OCI-LY7 (cell line): ENCODE measurements at regions not wholly inside any gene's neighbourhood (a gene's known extent, or its start where the extent isn't known, plus 50 kb on each side); places are given as distances from the start of the nearest gene placed in this dataset.
"Not testable (repeated sequence)": the region's sequence is repeated elsewhere in the genome, so short reads cannot be mapped to it uniquely, and the experiment has no call there.

Experiments used
- BruUV-seq: library from RNA; stranded (reverse); fragments of 400-500 nt; replicated peaks from 2 replicates; lab custom pipeline; 2021; lab: Mats Ljungman, UMichigan
- CTCF ChIA-PET: fragments of 300-600 bp; sonication (Branson Sonifier 250); formaldehyde crosslinking; loops from one replicate; lab custom pipeline; 2022; ENCODE audit warnings: antibody characterized with exemption; ENCODE audit not compliant: unreplicated experiment; lab: Charles Lee
- POLR2A ChIA-PET: fragments of 300-600 bp; sonication (Branson Sonifier 250); formaldehyde crosslinking; loops from one replicate; lab custom pipeline; 2022; ENCODE audit warnings: antibody characterized with exemption; lab: Charles Lee
- DNase-seq: peaks from one replicate; pipeline ENCODE4 v3.0.0-alpha.2; 2015; ENCODE audit warnings: low spot score
- H2AFZ ChIP-seq: fragments of 200-600 bp; sonication (generic), shearing (Covaris generic); 2 replicates; pipeline ENCODE4 v1.6.1; 2014; ENCODE audit warnings: mild to moderate bottlenecking, antibody characterized with exemption, low read length, moderate library complexity
- H3K27ac ChIP-seq: fragments of 200-600 bp; sonication (generic); 2 replicates; pipeline ENCODE4 v1.5.1; 2014; ENCODE audit warnings: mixed run types, low read depth, mild to moderate bottlenecking, moderate library complexity, low read length, inconsistent platforms; ENCODE audit not compliant: poor library complexity, severe bottlenecking
- H3K36me3 ChIP-seq: fragments of 200-600 bp; sonication (generic); 2 replicates; pipeline ENCODE4 v1.6.1; 2014; ENCODE audit warnings: mild to moderate bottlenecking, antibody characterized with exemption, low read length, moderate library complexity, mixed read lengths; ENCODE audit not compliant: insufficient read depth
- H3K4me1 ChIP-seq: fragments of 200-600 bp; sonication (generic); 2 replicates; pipeline ENCODE4 v1.5.1; 2014; ENCODE audit warnings: mild to moderate bottlenecking, low read length; ENCODE audit not compliant: insufficient read depth, poor library complexity, severe bottlenecking
- H3K4me2 ChIP-seq: fragments of 200-600 bp; sonication (generic); 2 replicates; pipeline ENCODE4 v1.6.1; 2014; ENCODE audit warnings: mild to moderate bottlenecking, low read length
- H3K4me3 ChIP-seq: fragments of 200-600 bp; sonication (generic); 2 replicates; pipeline ENCODE4 v1.5.1; 2014; ENCODE audit warnings: mild to moderate bottlenecking, low read depth, low read length; ENCODE audit not compliant: poor library complexity, severe bottlenecking
- H3K79me2 ChIP-seq: fragments of 200-600 bp; sonication (generic); 2 replicates; pipeline ENCODE4 v1.6.1; 2016; ENCODE audit warnings: low read depth, mild to moderate bottlenecking, low read length, moderate library complexity, mixed read lengths; ENCODE audit not compliant: insufficient read depth
- H3K9me2 ChIP-seq: fragments of 200-600 bp; sonication (generic); 2 replicates; pipeline ENCODE4 v1.6.1; 2016; ENCODE audit warnings: mild to moderate bottlenecking, low read length, mixed read lengths; ENCODE audit not compliant: insufficient read depth
- H3K9me3 ChIP-seq: fragments of 200-600 bp; sonication (generic); 2 replicates; pipeline ENCODE4 v1.6.1; 2014; ENCODE audit warnings: mild to moderate bottlenecking, mixed run types, low read length, mixed read lengths
- H4K20me1 ChIP-seq: fragments of 200-600 bp; sonication (generic); 2 replicates; pipeline ENCODE4 v1.6.1; 2014; ENCODE audit warnings: mild to moderate bottlenecking, antibody characterized with exemption, low read length, moderate library complexity, mixed read lengths; ENCODE audit not compliant: insufficient read depth
- EZH2phosphoT487 ChIP-seq: fragments of 200-600 bp; sonication (generic); IDR thresholded peaks from 2 replicates; pipeline ENCODE4 v1.6.1; 2018; ENCODE audit warnings: low read depth, borderline replicate concordance, mild to moderate bottlenecking, mixed run types, antibody characterized with exemption, low read length, moderate library complexity, mixed read lengths
- intact Hi-C: fragments of 100-400 bp; cut with micrococcal nuclease; formaldehyde crosslinking; loops from one replicate; pipeline ENCODE4 v1.10.0; 2022; ENCODE audit not compliant: unreplicated experiment
- TF ChIP-seq, protein P1 (sequence below): fragments of 200-600 bp; sonication (generic); conservative IDR thresholded peaks from 2 replicates; pipeline ENCODE4 v1.5.1; 2014; ENCODE audit warnings: mild to moderate bottlenecking, antibody characterized with exemption, low read length, moderate library complexity, mixed read lengths

DNA sequence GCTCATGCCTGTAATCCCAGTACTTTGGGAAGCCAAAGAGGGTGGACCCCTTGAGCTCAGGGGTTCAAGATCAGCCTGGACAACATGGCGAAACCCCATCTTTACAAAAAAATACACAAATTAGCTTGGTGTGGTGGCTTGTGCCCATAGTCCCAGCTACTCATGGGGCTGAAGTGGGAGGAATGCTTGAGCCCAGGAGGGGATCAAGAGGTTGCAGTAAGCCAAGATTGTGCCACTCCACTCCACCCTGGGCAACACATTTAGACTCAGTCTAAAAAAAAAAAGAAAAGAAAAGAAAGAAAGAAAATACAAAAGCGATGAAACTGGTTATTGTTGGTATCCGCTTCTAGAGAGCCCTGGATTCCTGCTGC lies 597.4 kb downstream of the UQCRFS1 start:
- intact Hi-C loops, result no loop called here
- H3K36me3 ChIP-seq, result peaks cover 5% of the 10 kb centered on the region; the same call in 1 of the 2 replicates
- TF ChIP-seq, protein P1, sequence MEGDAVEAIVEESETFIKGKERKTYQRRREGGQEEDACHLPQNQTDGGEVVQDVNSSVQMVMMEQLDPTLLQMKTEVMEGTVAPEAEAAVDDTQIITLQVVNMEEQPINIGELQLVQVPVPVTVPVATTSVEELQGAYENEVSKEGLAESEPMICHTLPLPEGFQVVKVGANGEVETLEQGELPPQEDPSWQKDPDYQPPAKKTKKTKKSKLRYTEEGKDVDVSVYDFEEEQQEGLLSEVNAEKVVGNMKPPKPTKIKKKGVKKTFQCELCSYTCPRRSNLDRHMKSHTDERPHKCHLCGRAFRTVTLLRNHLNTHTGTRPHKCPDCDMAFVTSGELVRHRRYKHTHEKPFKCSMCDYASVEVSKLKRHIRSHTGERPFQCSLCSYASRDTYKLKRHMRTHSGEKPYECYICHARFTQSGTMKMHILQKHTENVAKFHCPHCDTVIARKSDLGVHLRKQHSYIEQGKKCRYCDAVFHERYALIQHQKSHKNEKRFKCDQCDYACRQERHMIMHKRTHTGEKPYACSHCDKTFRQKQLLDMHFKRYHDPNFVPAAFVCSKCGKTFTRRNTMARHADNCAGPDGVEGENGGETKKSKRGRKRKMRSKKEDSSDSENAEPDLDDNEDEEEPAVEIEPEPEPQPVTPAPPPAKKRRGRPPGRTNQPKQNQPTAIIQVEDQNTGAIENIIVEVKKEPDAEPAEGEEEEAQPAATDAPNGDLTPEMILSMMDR, result no peak
- TF ChIP-seq EZH2phosphoT487, result no peak
- H2AFZ ChIP-seq, result no peak overlapping the region
- H4K20me1 ChIP-seq, result no peaks in the 10 kb centered on the region
- H3K4me3 ChIP-seq, result no peak overlapping the region
- POLR2A ChIA-PET, result no interaction called here
- H3K9me3 ChIP-seq, result peaks cover 20% of the 10 kb centered on the region; the same call in 1 of the 2 replicates
- no peak for DNase-seq
- H3K79me2 ChIP-seq, result no peaks in the 10 kb centered on the region
- CTCF ChIA-PET, result no interaction called here
- BruUV-seq, result no TSS peak
- H3K27ac ChIP-seq, result no peak overlapping the region
- peaks cover 19% of the 10 kb centered on the region for H3K4me1 ChIP-seq
- no peaks in the 10 kb centered on the region for H3K9me2 ChIP-seq
- no peak overlapping the region for H3K4me2 ChIP-seq

DNA sequence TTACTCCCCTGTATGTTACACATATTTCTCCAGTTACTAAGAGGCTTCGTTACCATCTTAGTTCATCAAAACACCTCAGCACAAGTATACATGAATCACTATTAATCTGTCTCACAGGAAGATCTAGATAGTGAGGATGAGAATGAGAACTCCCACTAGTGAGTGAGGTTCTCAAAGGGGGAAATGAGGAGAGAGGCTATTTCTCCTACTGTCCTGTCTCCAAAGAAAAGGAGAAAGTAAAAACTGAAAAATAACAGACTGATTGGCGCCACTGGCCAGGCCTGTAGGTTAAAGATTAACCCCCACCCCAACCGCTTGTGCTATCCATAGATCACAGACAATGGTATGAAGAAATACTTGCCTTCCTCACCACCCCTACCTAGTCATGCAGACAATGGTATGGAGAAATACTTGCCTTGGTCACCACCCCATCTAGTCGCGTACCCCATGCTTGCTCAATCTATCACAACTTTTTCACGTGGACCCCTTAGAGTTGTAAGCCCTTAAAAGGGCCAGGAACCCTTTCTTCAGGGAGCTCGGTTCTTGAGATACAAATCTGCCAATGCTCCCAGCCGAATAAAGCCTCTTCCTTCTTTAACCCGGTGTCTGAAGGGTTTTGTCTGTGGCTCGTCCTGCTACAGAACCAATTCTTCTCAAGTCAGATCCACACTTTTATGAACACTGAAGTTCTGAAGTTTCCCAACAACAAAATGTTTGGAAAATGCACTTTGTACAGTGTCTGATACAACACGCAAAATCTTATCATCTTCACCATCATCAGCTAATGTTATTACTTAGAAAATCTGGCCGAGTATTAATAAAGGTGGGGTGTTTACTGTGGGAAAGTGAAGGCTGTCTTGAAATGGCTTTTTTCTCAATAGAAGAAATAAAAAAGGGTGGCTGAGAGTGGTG lies 598.1 kb downstream of the UQCRFS1 start:
- no peaks in the 10 kb centered on the region for H4K20me1 ChIP-seq
- no peak overlapping the region for H3K4me3 ChIP-seq
- intact Hi-C loops, result no loop called here
- POLR2A ChIA-PET, result no interaction called here
- H3K27ac ChIP-seq, result no peak overlapping the region
- BruUV-seq, result no TSS peak
- no peak overlapping the region for H2AFZ ChIP-seq
- no peaks in the 10 kb centered on the region for H3K79me2 ChIP-seq
- no peak for TF ChIP-seq EZH2phosphoT487
- H3K4me2 ChIP-seq, result no peak overlapping the region
- peaks cover 13% of the 10 kb centered on the region for H3K4me1 ChIP-seq
- peaks cover 20% of the 10 kb centered on the region; the same call in 1 of the 2 replicates for H3K9me3 ChIP-seq
- DNase-seq, result no peak
- H3K36me3 ChIP-seq, result peaks cover 5% of the 10 kb centered on the region; the same call in 1 of the 2 replicates
- CTCF ChIA-PET, result no interaction called here
- H3K9me2 ChIP-seq, result no peaks in the 10 kb centered on the region

DNA sequence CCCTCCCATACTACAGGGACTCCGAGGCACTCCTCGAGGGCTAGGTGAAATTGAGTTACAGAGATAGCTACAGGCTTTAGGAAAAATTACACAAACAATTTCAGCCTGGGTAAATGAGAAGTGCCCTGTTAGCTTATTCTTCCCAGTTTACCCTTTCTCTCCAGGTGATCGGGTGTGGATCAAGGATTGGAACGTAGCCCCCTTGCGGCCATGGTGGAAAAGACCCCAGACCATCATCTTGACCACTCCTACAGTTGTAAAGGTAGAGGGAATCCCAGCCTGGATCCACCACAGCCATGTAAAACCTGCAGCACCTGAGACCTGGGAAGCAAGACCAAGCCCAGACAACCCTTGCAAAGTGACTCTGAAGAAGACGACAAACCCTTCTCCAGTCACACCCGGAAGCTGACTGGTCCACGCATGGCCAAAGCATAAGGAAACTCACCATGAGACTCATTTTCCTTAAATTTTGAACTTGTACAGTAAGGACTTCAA lies 600.6 kb downstream of the UQCRFS1 start:
- POLR2A ChIA-PET, result interaction anchor here (0.6 kb wide), 2 partner anchors 85 to 288 kb away, joined by 3 to 4 read pairs; no protein-coding TSS in a partner anchor
- intact Hi-C loops, result no loop called here
- TF ChIP-seq EZH2phosphoT487, result no peak
- TF ChIP-seq, protein P1, result no peak
- CTCF ChIA-PET, result no interaction called here
- H3K36me3 ChIP-seq, result peaks cover 5% of the 10 kb centered on the region; the same call in 1 of the 2 replicates
- no peak overlapping the region for H3K4me2 ChIP-seq
- peaks cover 20% of the 10 kb centered on the region; the same call in 1 of the 2 replicates for H3K9me3 ChIP-seq
- no peak overlapping the region for H3K4me3 ChIP-seq
- DNase-seq, result no peak
- no peak overlapping the region for H2AFZ ChIP-seq
- H3K79me2 ChIP-seq, result no peaks in the 10 kb centered on the region
- no peak overlapping the region for H3K27ac ChIP-seq
- no peaks in the 10 kb centered on the region for H3K9me2 ChIP-seq
- no peaks in the 10 kb centered on the region for H3K4me1 ChIP-seq
- BruUV-seq, result no TSS peak
- H4K20me1 ChIP-seq, result no peaks in the 10 kb centered on the region

DNA sequence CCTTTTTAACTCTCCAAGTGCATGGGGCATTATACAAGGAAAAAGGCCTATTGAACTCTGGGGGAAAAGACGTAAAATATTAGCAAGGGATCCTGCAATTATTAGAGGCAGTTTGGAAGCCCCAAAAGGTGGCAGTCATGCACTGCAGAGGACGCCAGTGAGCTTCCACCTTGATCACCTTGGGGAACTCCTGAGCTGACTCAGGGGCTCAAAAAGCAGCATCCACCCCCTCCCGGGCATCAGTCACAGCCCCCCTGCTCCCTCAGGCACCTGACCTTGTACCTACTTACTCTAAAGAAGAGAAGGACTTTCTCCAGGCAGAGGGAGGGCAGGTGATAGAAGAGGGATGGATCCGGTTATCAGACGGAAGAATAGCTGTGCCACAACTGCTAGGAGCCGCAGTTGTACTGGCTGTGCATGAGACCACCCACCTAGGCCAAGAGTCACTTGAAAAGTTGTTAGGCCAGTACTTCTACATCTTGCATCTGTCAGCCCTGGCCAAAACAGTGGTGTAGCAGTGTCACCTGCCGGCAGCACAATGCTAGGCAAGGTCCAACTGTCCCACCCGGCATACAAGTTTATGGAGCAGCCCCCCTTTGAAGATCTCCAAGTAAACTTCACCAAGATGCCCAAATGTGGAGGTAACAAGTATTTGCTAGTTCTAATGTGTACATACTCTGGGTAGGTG lies 601.6 kb downstream of the UQCRFS1 start:
- BruUV-seq, H3K4me1 ChIP-seq, H3K27ac ChIP-seq, intact Hi-C loops, CTCF ChIA-PET, H3K79me2 ChIP-seq, DNase-seq, H4K20me1 ChIP-seq, H2AFZ ChIP-seq, H3K9me2 ChIP-seq, H3K4me2 ChIP-seq, H3K4me3 ChIP-seq: not testable (repeated sequence)
- Histone ChIP-seq H3K9me3 (peaks cover 27% of the 10 kb centered on the region; the same call in 1 of the 2 replicates), H3K36me3 (peaks cover 12% of the 10 kb centered on the region)
- POLR2A ChIA-PET, result interaction anchor here (0.6 to 0.8 kb wide), 2 partner anchors 11 to 84 kb away, joined by 3 read pairs; no protein-coding TSS in a partner anchor
